Uterus (tissue), 2 donors: ENCODE measurements at regions not wholly inside any gene's neighbourhood (a gene's known extent, or its start where the extent isn't known, plus 50 kb on each side); places are given as distances from the start of the nearest gene placed in this dataset.

ENCODE experiments used
- CTCF ChIP-seq, 4 experiments: fragments of 200-600 bp in 2 of 4; fragments of 450-650 bp in 2 of 4; sonication (generic) in 2 of 4; IDR thresholded peaks; one replicate each; pipeline ENCODE4 v1.5.1; 2016 to 2019; ENCODE audit warnings: antibody characterized with exemption in 4 of 4, mild to moderate bottlenecking in 2 of 4, moderate library complexity in 1 of 4
- POLR2A ChIP-seq, 2 donors: fragments of 450-650 bp; IDR thresholded peaks; one replicate each; pipeline ENCODE4 v1.6.1; 2016; ENCODE audit warnings: antibody characterized with exemption in 2 of 2, mild to moderate bottlenecking in 1 of 2, moderate library complexity in 1 of 2

DNA sequence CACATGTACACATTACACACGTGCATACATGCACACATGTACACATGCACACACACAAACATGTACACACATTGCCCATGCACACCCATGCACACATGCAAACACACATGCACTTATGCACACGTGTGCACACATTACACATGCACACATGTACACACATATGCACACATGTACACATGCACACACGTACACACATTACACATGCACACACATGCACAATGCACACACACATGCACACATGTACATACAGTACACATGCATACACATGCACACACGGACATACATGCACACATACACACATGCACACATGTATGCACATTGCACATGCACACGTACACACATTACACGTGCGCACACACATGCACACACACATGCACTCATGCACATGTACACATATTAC lies 95.3 kb upstream of the TTC34 start:
- no peak for TF ChIP-seq CTCF (IDR thresholded peaks at IDR 0.05)
- TF ChIP-seq POLR2A (IDR thresholded peaks at IDR 0.05) = no peak
